ENCODE measurements at regions not wholly inside any gene's neighbourhood (a gene's known extent, or its start where the extent isn't known, plus 50 kb on each side); places are given as distances from the start of the nearest gene placed in this dataset.
"Not testable (repeated sequence)": the region's sequence is repeated elsewhere in the genome, so short reads cannot be mapped to it uniquely, and the experiment has no call there.

GRCh38 chr3:124364317-124365020 is 365.8 kb upstream of the UMPS start:
- DNase-seq (ENCODE audit: low read depth) = no peak

- not testable (repeated sequence) for DNase-seq (ENCODE audit: low read depth)
These were observed 363.6 kb upstream of the UMPS start for GRCh38 chr3:124366655-124367054.

GRCh38 chr3:124372775-124373174 is 357.5 kb upstream of the UMPS start:
- DNase-seq (ENCODE audit: low read depth) = no peak

GRCh38 chr3:124373524-124373923 is 356.7 kb upstream of the UMPS start:
- DNase-seq (ENCODE audit: low read depth) = no peak

GRCh38 chr3:124374583-124374982 is 355.7 kb upstream of the UMPS start:
- no peak for DNase-seq (ENCODE audit: low read depth)

- DNase-seq (ENCODE audit: low read depth) = no peak
These were observed 348.5 kb upstream of the UMPS start for GRCh38 chr3:124381575-124382333.

GRCh38 chr3:124383051-124383450 is 347.2 kb upstream of the UMPS start:
- no peak for DNase-seq (ENCODE audit: low read depth)

- no peak for DNase-seq (ENCODE audit: low read depth)
These were observed 346.3 kb upstream of the UMPS start for GRCh38 chr3:124383846-124384466.

GRCh38 chr3:124384527-124384926 is 345.7 kb upstream of the UMPS start:
- DNase-seq (ENCODE audit: low read depth) = no peak

GRCh38 chr3:124385996-124386395 is 344.3 kb upstream of the UMPS start:
- peak; percentile 19 for DNase-seq (ENCODE audit: low read depth)

- no peak for DNase-seq (ENCODE audit: low read depth)
These were observed 343.2 kb upstream of the UMPS start for GRCh38 chr3:124386996-124387595.

- DNase-seq (ENCODE audit: low read depth) = no peak
These were observed 338.5 kb upstream of the UMPS start for GRCh38 chr3:124391774-124392173.

- no peak for DNase-seq (ENCODE audit: low read depth)
These were observed 336.9 kb upstream of the UMPS start for GRCh38 chr3:124393340-124393739.

- no peak for DNase-seq (ENCODE audit: low read depth)
These were observed 335.1 kb upstream of the UMPS start for GRCh38 chr3:124395162-124395561.

- DNase-seq (ENCODE audit: low read depth) = no peak
These were observed 334.5 kb upstream of the UMPS start for GRCh38 chr3:124395584-124396338.

- DNase-seq (ENCODE audit: low read depth) = no peak
These were observed 333.8 kb upstream of the UMPS start for GRCh38 chr3:124396339-124396950.

GRCh38 chr3:124397088-124397487 is 333.2 kb upstream of the UMPS start:
- no peak for DNase-seq (ENCODE audit: low read depth)

GRCh38 chr3:124398594-124398993 is 331.7 kb upstream of the UMPS start:
- no peak for DNase-seq (ENCODE audit: low read depth)

- peak; percentile 73 for DNase-seq (ENCODE audit: low read depth)
These were observed 328.4 kb upstream of the UMPS start for GRCh38 chr3:124401843-124402242.

- DNase-seq (ENCODE audit: low read depth) = no peak
These were observed 327.5 kb upstream of the UMPS start for GRCh38 chr3:124402791-124403190.

GRCh38 chr3:124404621-124405020 is 325.6 kb upstream of the UMPS start:
- DNase-seq (ENCODE audit: low read depth) = no peak

GRCh38 chr3:124407260-124407659 is 323.0 kb upstream of the UMPS start:
- DNase-seq (ENCODE audit: low read depth) = peak; percentile 31
